ENCODE measurements at regions not wholly inside any gene's neighbourhood (a gene's known extent, or its start where the extent isn't known, plus 50 kb on each side); places are given as distances from the start of the nearest gene placed in this dataset.

DNA sequence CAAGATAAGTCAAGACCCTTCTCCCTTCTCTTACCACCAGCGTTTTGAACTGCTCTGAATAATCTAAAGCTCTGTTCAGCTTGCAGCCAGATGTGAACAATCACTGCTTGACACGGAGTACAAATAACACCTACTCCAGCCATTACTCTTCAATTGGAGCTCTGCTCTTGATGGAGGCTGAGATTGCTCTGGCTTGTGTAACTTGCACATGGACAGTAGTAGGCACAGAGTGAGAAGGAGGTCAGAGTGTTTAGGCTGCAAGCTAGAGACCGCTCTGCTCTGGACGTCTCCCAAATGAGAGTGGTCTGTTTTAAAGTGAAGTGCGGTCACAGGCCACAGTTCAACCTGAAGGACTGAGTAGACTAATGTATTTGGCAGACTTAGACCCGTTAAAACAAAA, 158.3 kb downstream of the HDGFL1 start:
- Histone ChIP-seq H3K9me1 (replicated peaks; ENCODE audit: control insufficient read depth, extremely low read depth, insufficient read depth, low read length) (no peaks in the 10 kb centered on the region), H3K4me2 (ENCODE audit: insufficient read depth, low read length) (no peak overlapping the region), H3K36me3 (ENCODE audit: control insufficient read depth in 2 of 2, extremely low read depth in 1 of 2, insufficient read depth in 2 of 2, low read length in 2 of 2) (no peaks in the 10 kb centered on the region), H3K27me3 (ENCODE audit: control insufficient read depth in 2 of 2, insufficient read depth in 2 of 2, low read length in 2 of 2) (no peaks in the 10 kb centered on the region), H3K9me3 (replicated peaks; ENCODE audit: control insufficient read depth, insufficient read depth, low read length) (peaks cover 4% of the 10 kb centered on the region), H3K9ac (replicated peaks; ENCODE audit: extremely low read depth, insufficient read depth, low read length) (no peak overlapping the region), H3K79me2 (ENCODE audit: control insufficient read depth, insufficient read depth, low read length) (no peaks in the 10 kb centered on the region), H4K20me1 (replicated peaks; ENCODE audit: control insufficient read depth, extremely low read depth, insufficient read depth, low read length) (no peaks in the 10 kb centered on the region), H2AFZ (ENCODE audit: low read depth, low read length) (no peak overlapping the region), H3K4me1 (ENCODE audit: control insufficient read depth, extremely low read depth, insufficient read depth, low read length) (no peaks in the 10 kb centered on the region), H3K4me3 (replicated peaks in 1 of 3; ENCODE audit: insufficient read depth in 1 of 3, low read depth in 1 of 3, low read length in 3 of 3) (no peak overlapping the region), H3K27ac (ENCODE audit: insufficient read depth, low read depth, low read length) (no peak overlapping the region)
- TF ChIP-seq GATA2 (IDR thresholded peaks at IDR 0.05; ENCODE audit: insufficient read depth, insufficient read length, low read depth, low read length): no peak
- TF ChIP-seq POLR2AphosphoS5 (IDR thresholded peaks at IDR 0.05; ENCODE audit: insufficient read depth, low read depth, low read length): no peak
- no peak for TF ChIP-seq POLR2A (IDR thresholded peaks at IDR 0.05; ENCODE audit: low read depth, low read length)
- no peak for TF ChIP-seq FOS (IDR thresholded peaks at IDR 0.05; ENCODE audit: borderline replicate concordance, insufficient read depth, low read length)
- TF ChIP-seq MYC (IDR thresholded peaks at IDR 0.05; ENCODE audit: low read depth, low read length): no peak
- TF ChIP-seq, protein P1, sequence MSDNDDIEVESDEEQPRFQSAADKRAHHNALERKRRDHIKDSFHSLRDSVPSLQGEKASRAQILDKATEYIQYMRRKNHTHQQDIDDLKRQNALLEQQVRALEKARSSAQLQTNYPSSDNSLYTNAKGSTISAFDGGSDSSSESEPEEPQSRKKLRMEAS (IDR thresholded peaks at IDR 0.05; ENCODE audit: insufficient read depth, insufficient read length): no peak
- no peak for TF ChIP-seq JUN (IDR thresholded peaks at IDR 0.05; ENCODE audit: borderline replicate concordance, insufficient read depth, insufficient read length, low read depth)
- TF ChIP-seq EZH2 (IDR thresholded peaks at IDR 0.05; ENCODE audit: borderline replicate concordance, low read depth, low read length, severe bottlenecking): no peak
- TF ChIP-seq, protein P2, sequence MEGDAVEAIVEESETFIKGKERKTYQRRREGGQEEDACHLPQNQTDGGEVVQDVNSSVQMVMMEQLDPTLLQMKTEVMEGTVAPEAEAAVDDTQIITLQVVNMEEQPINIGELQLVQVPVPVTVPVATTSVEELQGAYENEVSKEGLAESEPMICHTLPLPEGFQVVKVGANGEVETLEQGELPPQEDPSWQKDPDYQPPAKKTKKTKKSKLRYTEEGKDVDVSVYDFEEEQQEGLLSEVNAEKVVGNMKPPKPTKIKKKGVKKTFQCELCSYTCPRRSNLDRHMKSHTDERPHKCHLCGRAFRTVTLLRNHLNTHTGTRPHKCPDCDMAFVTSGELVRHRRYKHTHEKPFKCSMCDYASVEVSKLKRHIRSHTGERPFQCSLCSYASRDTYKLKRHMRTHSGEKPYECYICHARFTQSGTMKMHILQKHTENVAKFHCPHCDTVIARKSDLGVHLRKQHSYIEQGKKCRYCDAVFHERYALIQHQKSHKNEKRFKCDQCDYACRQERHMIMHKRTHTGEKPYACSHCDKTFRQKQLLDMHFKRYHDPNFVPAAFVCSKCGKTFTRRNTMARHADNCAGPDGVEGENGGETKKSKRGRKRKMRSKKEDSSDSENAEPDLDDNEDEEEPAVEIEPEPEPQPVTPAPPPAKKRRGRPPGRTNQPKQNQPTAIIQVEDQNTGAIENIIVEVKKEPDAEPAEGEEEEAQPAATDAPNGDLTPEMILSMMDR (IDR thresholded peaks at IDR 0.05; ENCODE audit: extremely low read depth in 1 of 2, insufficient read depth in 1 of 2, low read depth in 1 of 2, low read length in 2 of 2): no peak
- dilution Hi-C loops (cut with MboI; ENCODE audit: extremely low pct_ligation_motif_present, low sequenced_read_pairs): no loop called here
- DNase-seq (ENCODE audit: low read depth, low spot score): no peak
- BruUV-seq (replicated peaks): no TSS peak
- intact Hi-C loops (cut with micrococcal nuclease): no loop called here
- no peak for FAIRE-seq
- POLR2A ChIA-PET: no interaction called here
- CTCF ChIA-PET: interaction anchor here (0.6 to 1.1 kb wide), 3 partner anchors 10 to 586 kb away, joined by 3 read pairs; no protein-coding TSS in a partner anchor
